ENCODE measurements at regions not wholly inside any gene's neighbourhood (a gene's known extent, or its start where the extent isn't known, plus 50 kb on each side); places are given as distances from the start of the nearest gene placed in this dataset.

DNA sequence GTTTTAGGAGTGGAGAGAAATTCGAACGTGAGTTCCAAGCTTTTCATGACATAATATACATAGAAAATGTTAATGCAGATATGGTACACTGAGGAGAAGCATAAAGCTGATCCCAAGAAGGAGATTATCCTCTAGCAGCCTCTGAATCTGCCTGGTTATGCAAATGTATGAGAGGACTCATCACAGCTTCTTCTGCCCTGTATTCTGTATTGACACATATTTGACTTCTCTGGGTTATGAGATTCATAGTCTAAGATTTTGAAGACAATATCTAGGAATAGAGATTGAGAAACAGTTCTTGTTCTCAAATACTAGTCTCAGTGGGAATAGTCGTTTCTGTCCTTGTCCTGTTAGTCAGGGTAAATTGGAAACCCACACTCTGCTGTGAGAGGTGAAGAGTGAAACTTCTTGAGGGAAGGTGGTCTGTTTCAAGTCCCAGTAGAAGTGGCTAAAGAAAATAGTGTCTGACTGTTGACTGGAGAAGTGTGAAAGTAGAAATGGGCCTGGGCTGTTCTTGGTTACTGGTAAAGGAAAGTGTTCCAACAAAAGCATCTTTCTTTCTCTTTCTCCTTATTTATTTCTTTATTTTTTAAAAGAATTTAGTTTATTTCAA is 1356.6 kb downstream of the SLITRK5 start:
- TF ChIP-seq, protein P1, sequence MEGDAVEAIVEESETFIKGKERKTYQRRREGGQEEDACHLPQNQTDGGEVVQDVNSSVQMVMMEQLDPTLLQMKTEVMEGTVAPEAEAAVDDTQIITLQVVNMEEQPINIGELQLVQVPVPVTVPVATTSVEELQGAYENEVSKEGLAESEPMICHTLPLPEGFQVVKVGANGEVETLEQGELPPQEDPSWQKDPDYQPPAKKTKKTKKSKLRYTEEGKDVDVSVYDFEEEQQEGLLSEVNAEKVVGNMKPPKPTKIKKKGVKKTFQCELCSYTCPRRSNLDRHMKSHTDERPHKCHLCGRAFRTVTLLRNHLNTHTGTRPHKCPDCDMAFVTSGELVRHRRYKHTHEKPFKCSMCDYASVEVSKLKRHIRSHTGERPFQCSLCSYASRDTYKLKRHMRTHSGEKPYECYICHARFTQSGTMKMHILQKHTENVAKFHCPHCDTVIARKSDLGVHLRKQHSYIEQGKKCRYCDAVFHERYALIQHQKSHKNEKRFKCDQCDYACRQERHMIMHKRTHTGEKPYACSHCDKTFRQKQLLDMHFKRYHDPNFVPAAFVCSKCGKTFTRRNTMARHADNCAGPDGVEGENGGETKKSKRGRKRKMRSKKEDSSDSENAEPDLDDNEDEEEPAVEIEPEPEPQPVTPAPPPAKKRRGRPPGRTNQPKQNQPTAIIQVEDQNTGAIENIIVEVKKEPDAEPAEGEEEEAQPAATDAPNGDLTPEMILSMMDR (IDR thresholded peaks at IDR 0.05; ENCODE audit: extremely low read depth, missing control alignments): no peak

GRCh38 chr13:89029062-89029461 is 1357.9 kb downstream of the SLITRK5 start:
- TF ChIP-seq, protein P1 (IDR thresholded peaks at IDR 0.05; ENCODE audit: extremely low read depth, missing control alignments): no peak
- DNase-seq (ENCODE audit: low spot score): no peak

More for the DNA sequence above, 1356.6 kb downstream of the SLITRK5 start:
- no peak for DNase-seq (ENCODE audit: low spot score)

- TF ChIP-seq, protein P1 (IDR thresholded peaks at IDR 0.05; ENCODE audit: extremely low read depth, missing control alignments): no peak
- no peak for DNase-seq (ENCODE audit: low spot score)
These were observed 1362.8 kb downstream of the SLITRK5 start for GRCh38 chr13:89034015-89034414.

- TF ChIP-seq, protein P1 (IDR thresholded peaks at IDR 0.05; ENCODE audit: extremely low read depth, missing control alignments): no peak
These were observed 1381.5 kb downstream of the SLITRK5 start for GRCh38 chr13:89052699-89053098.

GRCh38 chr13:89053418-89053817 is 1382.2 kb downstream of the SLITRK5 start:
- TF ChIP-seq, protein P1 (IDR thresholded peaks at IDR 0.05; ENCODE audit: extremely low read depth, missing control alignments): no peak
- DNase-seq (ENCODE audit: low spot score): no peak

More at GRCh38 chr13:89052699-89053098, 1381.5 kb downstream of the SLITRK5 start:
- DNase-seq (ENCODE audit: low spot score): no peak

GRCh38 chr13:89057274-89057673 is 1386.1 kb downstream of the SLITRK5 start:
- TF ChIP-seq, protein P1 (IDR thresholded peaks at IDR 0.05; ENCODE audit: extremely low read depth, missing control alignments): no peak
- DNase-seq (ENCODE audit: low spot score): no peak

- DNase-seq (ENCODE audit: low spot score): no peak
- TF ChIP-seq, protein P1 (IDR thresholded peaks at IDR 0.05; ENCODE audit: extremely low read depth, missing control alignments): no peak
These were observed 1386.7 kb downstream of the SLITRK5 start for GRCh38 chr13:89057862-89058261.
